ENCODE measurements at regions not wholly inside any gene's neighbourhood (a gene's known extent, or its start where the extent isn't known, plus 50 kb on each side); places are given as distances from the start of the nearest gene placed in this dataset.
A peak's percentile ranks its signal among the peaks of the same experiment; 100 is the strongest.

DNA sequence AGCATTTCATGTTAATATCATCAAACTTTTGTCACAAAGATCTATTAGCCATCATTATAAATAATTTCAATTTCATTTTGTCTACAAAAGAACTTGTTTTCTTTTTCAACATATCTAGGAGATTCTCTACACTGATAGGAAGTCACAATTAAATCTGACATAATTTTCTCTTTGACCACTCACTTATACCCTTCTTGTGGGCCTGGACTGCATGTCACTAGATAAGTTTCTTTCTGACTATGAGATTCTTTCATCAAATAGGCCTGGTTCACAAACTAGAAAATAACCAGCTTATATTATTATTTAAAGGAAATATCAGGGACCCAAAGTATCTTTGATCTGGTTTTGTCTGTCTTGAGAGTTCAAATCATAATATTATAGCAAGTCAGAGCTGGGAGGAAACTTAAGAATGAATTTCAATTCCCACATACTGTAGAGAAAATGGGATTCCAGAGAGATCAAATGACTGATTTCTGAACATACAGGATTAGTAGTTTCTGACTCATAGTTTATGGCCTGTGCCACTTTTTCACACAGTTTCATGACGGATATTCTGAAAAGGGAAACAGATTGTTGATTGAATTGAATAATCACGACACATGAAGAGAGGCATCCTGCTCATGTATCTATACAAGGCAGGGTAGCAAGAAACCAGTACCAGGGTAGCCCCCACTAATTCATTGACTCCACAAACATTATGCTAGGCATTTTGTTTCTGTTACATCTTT is 355.8 kb downstream of the GPATCH2 start:
- TF ChIP-seq RARB (CRISPR knock-in tag; IDR thresholded peaks at IDR 0.05) (peak; percentile 33; the same call in 1 of the 2 replicates), ZFP30 (CRISPR knock-in tag; IDR thresholded peaks at IDR 0.05) (no peak), ZC3H10 (CRISPR knock-in tag; IDR thresholded peaks at IDR 0.05) (peak; percentile 78), TSHZ2 (CRISPR knock-in tag; IDR thresholded peaks at IDR 0.05) (no peak), ARNTL (CRISPR knock-in tag; IDR thresholded peaks at IDR 0.05; ENCODE audit: borderline replicate concordance, low read depth) (no peak)
- TF ChIP-seq, protein P1, sequence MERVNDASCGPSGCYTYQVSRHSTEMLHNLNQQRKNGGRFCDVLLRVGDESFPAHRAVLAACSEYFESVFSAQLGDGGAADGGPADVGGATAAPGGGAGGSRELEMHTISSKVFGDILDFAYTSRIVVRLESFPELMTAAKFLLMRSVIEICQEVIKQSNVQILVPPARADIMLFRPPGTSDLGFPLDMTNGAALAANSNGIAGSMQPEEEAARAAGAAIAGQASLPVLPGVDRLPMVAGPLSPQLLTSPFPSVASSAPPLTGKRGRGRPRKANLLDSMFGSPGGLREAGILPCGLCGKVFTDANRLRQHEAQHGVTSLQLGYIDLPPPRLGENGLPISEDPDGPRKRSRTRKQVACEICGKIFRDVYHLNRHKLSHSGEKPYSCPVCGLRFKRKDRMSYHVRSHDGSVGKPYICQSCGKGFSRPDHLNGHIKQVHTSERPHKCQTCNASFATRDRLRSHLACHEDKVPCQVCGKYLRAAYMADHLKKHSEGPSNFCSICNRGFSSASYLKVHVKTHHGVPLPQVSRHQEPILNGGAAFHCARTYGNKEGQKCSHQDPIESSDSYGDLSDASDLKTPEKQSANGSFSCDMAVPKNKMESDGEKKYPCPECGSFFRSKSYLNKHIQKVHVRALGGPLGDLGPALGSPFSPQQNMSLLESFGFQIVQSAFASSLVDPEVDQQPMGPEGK (CRISPR knock-in tag; IDR thresholded peaks at IDR 0.05; ENCODE audit: borderline replicate concordance): no peak; the same call in 1 of the 2 replicates

Data from SK-N-SH treated with all-trans-retinoic acid at 6 μM for 48 hours (cell line).